HG02885 (cell line): ENCODE measurements at regions not wholly inside any gene's neighbourhood (a gene's known extent, or its start where the extent isn't known, plus 50 kb on each side); places are given as distances from the start of the nearest gene placed in this dataset.

Experiments
- ATAC-seq: cut with Tn5 transposase; IDR thresholded peaks from one replicate; pipeline ENCODE4 v1.9.1; 2021; ENCODE audit warnings: mild to moderate bottlenecking; ENCODE audit not compliant: unreplicated experiment, poor library complexity

- peak; percentile 88 for ATAC-seq
Observed at GRCh38 chr3:72144773-72145505, 360.0 kb upstream of the PROK2 start.

- no peak for ATAC-seq
Observed at GRCh38 chr3:72143966-72144717, 359.2 kb upstream of the PROK2 start.

DNA sequence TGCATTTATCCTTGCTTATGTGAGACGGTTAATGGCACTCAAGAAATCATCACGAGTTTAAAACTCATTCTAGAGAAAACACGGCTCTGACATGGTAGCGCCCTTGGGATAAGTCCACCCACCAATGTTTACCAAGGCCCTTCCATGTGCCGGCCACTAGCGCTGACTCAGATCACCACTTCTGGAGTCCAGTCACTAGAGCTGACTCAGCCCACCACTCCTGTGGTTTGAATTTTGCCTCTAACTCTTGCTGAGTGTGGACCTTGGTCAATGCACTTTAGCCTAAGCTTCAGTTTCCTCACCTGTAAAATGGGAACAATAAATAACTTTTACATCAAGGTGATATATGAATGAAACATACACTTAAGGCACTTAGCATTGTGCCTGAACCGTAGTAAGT lies 358.4 kb upstream of the PROK2 start:
- no peak for ATAC-seq

GRCh38 chr3:72142028-72142427 lies 357.1 kb upstream of the PROK2 start:
- no peak for ATAC-seq

DNA sequence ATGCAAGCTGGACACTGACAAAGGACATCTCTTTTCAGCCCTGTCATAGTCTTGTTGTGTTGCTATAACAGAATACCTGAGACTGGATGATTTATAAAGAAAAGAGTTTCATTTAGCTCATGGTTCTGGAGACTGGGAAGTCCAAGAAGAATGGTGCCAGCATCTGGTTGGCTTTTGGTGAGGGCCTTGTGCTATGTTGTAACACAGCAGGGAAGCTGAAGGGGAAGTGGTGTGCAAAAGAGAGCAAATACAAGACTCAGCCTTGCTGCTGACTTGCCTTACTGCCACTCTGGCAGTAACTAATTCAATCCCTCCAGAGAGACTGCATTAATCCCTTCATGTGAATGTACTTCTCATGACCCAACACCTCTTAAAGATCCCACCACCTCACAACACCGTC lies 356.3 kb upstream of the PROK2 start:
- no peak for ATAC-seq

DNA sequence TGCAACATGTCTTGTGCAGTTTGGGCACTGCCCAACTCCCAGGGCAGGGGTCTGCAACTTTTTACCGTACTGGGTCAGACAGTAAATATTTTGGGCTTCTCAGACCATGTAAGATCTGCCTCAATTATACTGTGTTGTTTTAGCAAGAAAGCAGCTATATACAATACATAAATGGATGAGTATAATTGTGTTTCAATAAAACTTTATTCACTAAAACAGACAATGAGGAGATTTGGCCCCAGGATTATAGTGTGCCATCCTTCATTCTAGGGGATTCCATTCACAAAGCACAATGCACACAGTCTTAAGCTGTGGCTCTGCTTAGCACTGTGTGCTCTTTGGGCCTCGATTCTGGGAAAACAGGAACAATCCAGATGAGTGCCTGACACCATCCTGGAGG lies 354.4 kb upstream of the PROK2 start:
- ATAC-seq, result no peak

GRCh38 chr3:72137865-72138861 lies 353.2 kb upstream of the PROK2 start:
- ATAC-seq, result peak; percentile 42

DNA sequence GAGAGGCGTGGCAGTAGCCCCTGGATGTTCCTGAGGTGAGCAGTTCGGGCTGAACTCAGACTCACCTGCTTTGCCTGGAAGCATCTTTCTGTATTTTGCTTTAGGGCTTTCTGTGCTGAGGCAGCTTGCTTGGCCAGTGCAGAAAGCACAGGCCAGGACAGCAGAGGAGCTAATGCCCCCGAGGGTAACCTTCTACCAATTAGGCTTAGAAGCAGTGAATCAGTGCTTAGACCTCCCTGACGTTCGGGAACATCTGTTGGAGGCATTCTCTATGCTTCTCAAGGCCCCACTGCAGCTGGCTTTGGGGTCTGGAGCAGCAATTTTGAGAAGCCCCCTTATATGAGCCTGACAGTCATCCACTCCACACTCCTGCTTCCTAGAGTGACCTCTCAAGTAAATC lies 350.7 kb upstream of the PROK2 start:
- no peak for ATAC-seq

DNA sequence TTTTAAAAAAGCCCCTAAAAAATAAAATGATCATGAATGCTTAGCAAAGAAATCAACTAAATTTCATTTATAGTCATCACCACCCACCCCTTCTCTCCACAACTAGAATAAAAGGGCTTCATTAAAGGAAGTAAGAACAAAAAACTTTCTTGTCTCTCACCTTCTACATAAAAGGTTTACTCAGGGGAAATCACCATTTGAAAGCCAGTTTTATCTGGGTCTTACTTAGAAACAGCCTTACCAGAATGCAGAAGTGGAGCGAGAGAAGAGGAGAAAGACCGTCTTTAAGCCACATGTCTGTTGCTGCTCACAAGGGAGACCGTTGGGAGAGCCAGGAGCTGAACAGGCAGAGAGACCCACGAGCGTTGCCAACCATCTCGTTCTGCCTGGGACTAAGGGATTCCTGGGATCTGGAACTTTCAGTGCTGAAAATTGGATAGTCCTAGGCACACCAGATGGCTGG lies 350.1 kb upstream of the PROK2 start:
- ATAC-seq, result peak; percentile 78

DNA sequence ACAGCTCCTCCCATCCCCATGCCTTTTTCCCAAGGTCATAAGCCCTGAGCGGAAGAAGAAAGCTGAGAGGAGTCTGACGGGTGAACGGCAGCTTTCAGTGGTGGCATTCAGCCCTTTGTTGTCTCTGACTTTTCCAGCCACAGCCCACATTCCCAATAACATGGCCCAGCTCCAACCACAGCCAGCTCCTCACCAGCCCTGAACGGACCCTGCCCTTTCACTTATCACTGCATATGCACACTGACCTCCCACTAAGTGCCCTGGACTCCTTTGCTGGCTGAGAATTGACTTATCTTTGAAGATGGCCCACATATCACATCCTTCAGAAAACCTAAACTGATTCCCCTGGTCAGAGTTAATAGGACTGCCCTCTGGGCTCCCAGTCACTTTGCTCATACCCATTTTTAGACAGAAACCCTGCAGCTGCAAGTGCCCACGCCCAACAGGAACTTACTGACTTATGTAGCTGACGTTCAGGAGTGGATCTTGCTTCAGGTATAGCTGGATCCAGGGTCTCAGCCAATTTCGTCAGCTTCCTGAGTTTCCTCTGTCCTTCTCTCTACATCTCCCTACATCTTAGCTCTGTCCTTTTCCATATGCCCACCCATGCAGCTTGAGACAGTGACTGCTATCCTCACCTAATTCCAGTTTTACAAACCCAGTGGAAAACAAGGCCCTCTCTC lies 348.5 kb upstream of the PROK2 start:
- no peak for ATAC-seq

GRCh38 chr3:72131899-72132298 lies 347.0 kb upstream of the PROK2 start:
- no peak for ATAC-seq

- no peak for ATAC-seq
Observed at GRCh38 chr3:72130565-72130964, 345.6 kb upstream of the PROK2 start.

DNA sequence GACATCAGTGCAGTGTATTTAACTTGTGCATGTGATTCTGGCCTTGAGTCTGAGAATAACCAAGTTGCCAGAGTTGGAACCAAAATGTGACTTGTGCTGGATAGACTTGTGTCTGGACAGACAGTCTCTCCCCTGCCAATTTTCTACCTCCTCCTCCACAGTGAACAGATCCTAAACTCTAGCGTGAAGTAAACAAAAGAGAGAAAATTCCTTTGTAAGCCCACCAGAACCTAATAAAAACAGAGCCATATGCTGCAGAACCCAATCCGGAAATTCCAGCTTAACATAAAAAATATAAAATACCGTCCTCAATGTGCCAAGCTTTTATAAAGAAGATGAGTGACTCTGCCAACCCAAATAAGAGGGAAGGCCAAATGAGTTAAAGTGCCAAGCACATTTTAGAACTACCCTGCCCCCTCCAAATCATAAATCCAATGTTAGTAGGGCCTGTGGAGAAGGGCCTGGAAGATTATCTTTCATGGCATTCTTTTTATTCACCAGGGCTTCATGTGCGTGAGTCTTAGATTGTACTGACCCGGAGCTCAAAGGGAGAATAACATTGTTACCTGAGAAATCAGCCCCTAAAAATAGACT lies 344.6 kb upstream of the PROK2 start:
- ATAC-seq, result no peak

DNA sequence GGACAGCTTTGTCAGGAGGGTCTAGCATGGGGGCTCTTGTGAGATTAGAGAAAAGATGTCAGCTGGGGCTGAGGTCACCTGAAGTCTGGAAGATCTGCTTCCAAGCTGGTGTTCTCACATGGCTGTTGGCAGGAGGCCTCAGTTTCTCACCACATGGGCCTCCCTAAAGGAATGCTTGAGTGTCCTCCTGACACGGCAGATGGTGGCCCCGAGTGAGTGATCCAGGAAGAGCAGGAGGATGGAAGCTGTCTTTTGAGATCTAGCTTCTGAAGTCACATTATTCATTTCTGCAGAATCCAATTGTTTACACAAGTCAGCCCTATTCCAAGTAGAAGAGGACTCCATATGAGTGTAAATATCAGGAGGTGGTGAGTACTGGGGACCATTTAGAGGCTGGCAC lies 344.0 kb upstream of the PROK2 start:
- no peak for ATAC-seq

DNA sequence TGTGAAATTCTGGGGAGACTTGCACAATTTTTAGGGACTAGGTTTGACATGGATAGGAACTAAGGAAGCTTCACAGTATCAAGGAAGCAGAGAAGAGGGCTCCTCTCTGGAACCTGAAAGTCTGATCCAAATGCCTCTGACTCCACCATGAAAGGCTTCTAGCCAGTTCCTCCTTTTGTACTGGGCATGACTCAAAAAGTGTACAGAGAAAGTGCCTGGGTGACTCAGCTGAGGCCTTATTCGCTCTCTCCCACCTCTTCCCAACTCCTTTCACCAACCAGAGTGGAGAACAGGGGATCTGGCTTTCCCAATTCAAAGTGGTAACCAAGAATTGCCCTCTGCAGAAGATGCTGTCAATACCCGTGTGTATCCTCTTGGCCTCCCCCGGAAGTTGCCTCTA lies 342.9 kb upstream of the PROK2 start:
- ATAC-seq, result no peak

DNA sequence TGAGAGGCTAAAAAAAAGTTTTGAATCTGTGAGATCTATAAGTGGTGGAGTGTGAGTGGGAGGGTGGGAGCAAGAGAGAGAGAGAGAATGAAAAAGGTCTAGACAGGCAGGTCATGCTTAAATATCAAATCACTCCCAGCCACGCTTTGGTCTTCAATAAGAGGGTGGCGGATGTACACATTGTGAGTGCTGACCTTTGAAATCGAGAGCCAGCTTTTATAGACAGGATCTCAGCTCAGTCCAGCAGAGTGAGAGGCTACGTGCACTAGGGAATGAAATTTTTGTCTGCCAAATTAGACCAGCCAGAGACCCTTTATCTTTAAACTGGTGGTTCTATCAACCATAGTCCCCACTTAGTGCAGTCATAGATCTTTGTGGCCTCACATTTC lies 342.3 kb upstream of the PROK2 start:
- ATAC-seq, result no peak

DNA sequence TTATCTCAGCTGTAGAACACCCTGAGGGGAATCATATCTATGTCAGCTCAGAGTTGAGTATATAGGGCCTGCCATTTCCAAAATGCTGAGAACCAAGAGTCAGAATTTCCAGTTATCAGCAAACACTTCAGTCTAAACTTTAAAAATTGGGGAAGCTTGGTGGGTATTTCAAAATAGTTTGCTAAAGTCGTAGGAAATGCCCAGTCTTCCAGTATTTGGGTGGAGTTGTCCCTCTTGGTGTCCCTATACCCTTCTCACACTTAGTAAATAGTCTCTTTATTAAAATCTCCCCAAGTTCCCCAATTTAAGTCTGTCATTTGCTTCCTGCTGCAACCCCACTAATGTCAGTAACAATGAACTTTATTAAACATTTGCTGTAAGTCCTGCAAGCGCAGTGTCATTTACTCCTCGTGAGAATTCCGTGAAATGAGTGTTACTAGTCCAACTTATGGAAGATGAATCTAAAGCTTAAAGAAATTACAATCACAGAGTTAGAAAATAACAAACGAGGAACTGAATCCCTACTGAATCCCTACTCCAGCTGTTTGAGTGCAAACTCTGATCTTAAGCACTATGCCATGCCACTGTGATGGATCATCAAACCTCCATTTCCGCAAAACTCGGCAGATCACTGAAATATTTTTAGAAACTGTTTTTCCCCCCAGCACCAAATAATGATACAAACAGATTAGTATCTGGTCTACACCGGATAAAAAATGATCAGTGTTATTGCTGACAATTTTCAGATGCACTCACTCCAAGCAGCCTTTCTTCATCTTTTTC lies 341.7 kb upstream of the PROK2 start:
- no peak for ATAC-seq

DNA sequence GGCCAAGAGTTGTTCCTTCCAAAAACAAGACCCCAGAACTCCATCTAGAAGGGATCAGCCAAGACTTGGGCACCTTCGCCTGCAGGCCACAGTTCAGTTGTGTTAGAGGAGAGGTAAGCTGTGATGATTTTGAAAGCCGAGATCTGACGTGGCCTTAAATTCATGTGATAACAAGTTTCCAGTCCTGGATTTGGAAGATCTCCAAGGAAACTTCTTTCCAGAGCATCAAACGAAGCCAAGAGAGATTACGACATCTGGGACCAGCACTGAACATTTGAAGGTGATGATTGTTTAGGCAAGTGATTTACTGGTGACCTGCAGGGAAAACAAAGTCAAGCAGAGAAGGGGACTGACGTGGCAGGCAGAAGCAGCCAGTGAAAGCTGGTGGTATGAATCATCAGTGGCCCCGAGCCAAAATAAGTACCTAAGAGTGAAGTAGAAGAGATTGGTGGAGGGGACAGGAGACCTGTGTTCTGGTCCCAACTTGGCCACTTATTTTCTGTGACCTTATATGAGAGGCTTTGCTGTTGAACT lies 339.0 kb upstream of the PROK2 start:
- ATAC-seq, result peak; percentile 64
